GM12878 (cell line): ENCODE measurements at regions not wholly inside any gene's neighbourhood (a gene's known extent, or its start where the extent isn't known, plus 50 kb on each side); places are given as distances from the start of the nearest gene placed in this dataset.

Experiments
- ATAC-seq: fragments of 200-7000 bp; cut with Tn5 transposase; 3 replicates; pipeline ENCODE4 v1.9.1; 2020; ENCODE audit warnings: mild to moderate bottlenecking, moderate library complexity
- BruUV-seq: library from RNA; stranded (reverse); fragments of 400-500 nt; replicated peaks from 2 replicates; lab custom pipeline; 2021; lab: Mats Ljungman, UMichigan
- CTCF ChIA-PET: fragments of 300-600 bp; sonication (Branson Sonifier 250); formaldehyde crosslinking; extraction: SDS; loops from one replicate; lab custom pipeline; 2021; ENCODE audit warnings: inconsistent platforms; lab: Yijun Ruan, JAX
- POLR2A ChIA-PET: fragments of 350-600 bp; formaldehyde crosslinking; extraction: SDS; loops from one replicate; lab custom pipeline; 2021; ENCODE audit warnings: inconsistent platforms; lab: Charles Lee
- RAD21 ChIA-PET: fragments of 300-600 bp; sonication (Branson Sonifier 250); formaldehyde crosslinking; loops from one replicate; lab custom pipeline; 2023; ENCODE audit warnings: antibody characterized with exemption; ENCODE audit not compliant: unreplicated experiment; lab: Charles Lee
- SMC1A ChIA-PET: fragments of 300-600 bp; sonication (Branson Sonifier 250); formaldehyde crosslinking; loops from one replicate; lab custom pipeline; 2023; ENCODE audit not compliant: unreplicated experiment, uncharacterized antibody; lab: Charles Lee
- DNase-seq: peaks from one replicate; pipeline ENCODE4 v3.0.0-alpha.2; 2011; ENCODE audit warnings: low read depth, low spot score
- FAIRE-seq: peaks from 3 replicates; lab custom pipeline; 2011; peaks lifted over from hg19 to GRCh38; lab: Jason Lieb, UNC
- H2AFZ ChIP-seq: 2 replicates; pipeline ENCODE4 v1.6.0; 2011; ENCODE audit warnings: low read depth, low read length, control low read depth; ENCODE audit not compliant: control insufficient read depth
- H3K27ac ChIP-seq: 2 replicates; pipeline ENCODE4 v1.5.1; 2011; ENCODE audit warnings: control low read depth; ENCODE audit not compliant: control insufficient read depth, insufficient read depth
- H3K27me3 ChIP-seq, 2 experiments: replicated peaks in 1 of 2; 2 replicates each; pipeline versions ENCODE4 v1.6.0 to v1.6.1; 2011; ENCODE audit warnings: low read length in 1 of 2; ENCODE audit not compliant: control insufficient read depth in 2 of 2, insufficient read depth in 2 of 2
- H3K36me3 ChIP-seq, 2 experiments: 2 replicates each; pipeline ENCODE4 v1.5.1; 2011; ENCODE audit warnings: low read length in 1 of 2; ENCODE audit not compliant: control insufficient read depth in 2 of 2, insufficient read depth in 2 of 2
- H3K4me1 ChIP-seq: 2 replicates; pipeline ENCODE4 v1.6.1; 2011; ENCODE audit warnings: mild to moderate bottlenecking, low read length, moderate library complexity, mixed read lengths; ENCODE audit not compliant: control insufficient read depth, insufficient read depth
- H3K4me2 ChIP-seq: 2 replicates; pipeline ENCODE4 v1.6.0; 2011; ENCODE audit warnings: control low read depth; ENCODE audit not compliant: control insufficient read depth, insufficient read depth
- H3K4me3 ChIP-seq: fragments of 200-600 bp; sonication (generic); 2 replicates; pipeline ENCODE4 v1.5.1; 2016
- H3K79me2 ChIP-seq: 2 replicates; pipeline ENCODE4 v1.6.0; 2011; ENCODE audit warnings: low read length; ENCODE audit not compliant: control insufficient read depth, insufficient read depth
- H3K9ac ChIP-seq: 2 replicates; pipeline ENCODE4 v1.8.0; 2011; ENCODE audit warnings: low read length, control low read depth, mixed read lengths; ENCODE audit not compliant: control insufficient read depth, insufficient read depth
- H3K9me3 ChIP-seq: replicated peaks from 3 replicates; pipeline ENCODE4 v1.5.1; 2011; ENCODE audit warnings: mild to moderate bottlenecking, low read length; ENCODE audit not compliant: control insufficient read depth, insufficient read depth
- H4K20me1 ChIP-seq: 2 replicates; pipeline ENCODE4 v1.6.0; 2011; ENCODE audit not compliant: control insufficient read depth, insufficient read depth
- CEBPB ChIP-seq, 2 experiments: fragments of 150-350 bp in 1 of 2; IDR thresholded peaks; 2 replicates each; pipeline ENCODE4 v1.6.1; 2012 to 2014; ENCODE audit warnings: low read depth in 2 of 2, low read length in 2 of 2, borderline replicate concordance in 1 of 2, inconsistent platforms in 1 of 2
- CHD1 ChIP-seq: IDR thresholded peaks from 2 replicates; pipeline ENCODE4 v1.6.1; 2012; ENCODE audit warnings: low read depth, low read length, improper control_type of control experiment
- EED ChIP-seq: sonication (generic); IDR thresholded peaks from 2 replicates; pipeline ENCODE4 v1.6.1; 2016; ENCODE audit warnings: antibody characterized with exemption, low read depth
- HDAC6 ChIP-seq: fragments of 200-600 bp; sonication (generic); IDR thresholded peaks from one replicate; pipeline ENCODE4 v1.8.0; 2017; ENCODE audit warnings: antibody characterized with exemption; ENCODE audit not compliant: unreplicated experiment
- KDM1A ChIP-seq: fragments of 200-600 bp; sonication (generic); IDR thresholded peaks from 2 replicates; pipeline ENCODE4 v1.6.1; 2016; ENCODE audit warnings: borderline replicate concordance
- KLF5 ChIP-seq: fragments of 450-650 bp; IDR thresholded peaks from 2 replicates; pipeline ENCODE4 v1.6.1; 2014; ENCODE audit warnings: mild to moderate bottlenecking; ENCODE audit not compliant: partially characterized antibody
- MXI1 ChIP-seq: fragments of 150-350 bp; IDR thresholded peaks from 2 replicates; pipeline ENCODE4 v1.6.1; 2011; ENCODE audit warnings: low read depth, mild to moderate bottlenecking, inconsistent platforms, low read length, improper control_type of control experiment
- NFIC ChIP-seq: IDR thresholded peaks from 2 replicates; pipeline ENCODE4 v1.6.1; 2012; ENCODE audit warnings: low read depth, mild to moderate bottlenecking, inconsistent platforms, low read length, moderate library complexity
- PAX5 ChIP-seq: IDR thresholded peaks from 2 replicates; pipeline ENCODE4 v1.6.1; 2011; ENCODE audit warnings: low read depth, low read length, borderline replicate concordance
- PAX8 ChIP-seq: fragments of 450-650 bp; IDR thresholded peaks from 2 replicates; pipeline ENCODE4 v1.6.1; 2017; ENCODE audit warnings: mild to moderate bottlenecking, moderate library complexity
- RBBP5 ChIP-seq: fragments of 200-600 bp; sonication (generic); conservative IDR thresholded peaks from 2 replicates; pipeline ENCODE4 v1.6.1; 2016
- SIN3A ChIP-seq: IDR thresholded peaks from 2 replicates; pipeline ENCODE4 v1.6.1; 2012; ENCODE audit warnings: low read depth, low read length, improper control_type of control experiment
- SMC3 ChIP-seq: IDR thresholded peaks from 2 replicates; pipeline ENCODE4 v1.6.1; 2011; ENCODE audit warnings: low read length, improper control_type of control experiment, borderline replicate concordance
- STAT3 ChIP-seq: IDR thresholded peaks from 2 replicates; pipeline ENCODE4 v1.6.1; 2011; ENCODE audit warnings: low read depth, low read length, improper control_type of control experiment
- TAF1 ChIP-seq: IDR thresholded peaks from 2 replicates; pipeline ENCODE4 v1.6.1; 2011; ENCODE audit warnings: mild to moderate bottlenecking, low read depth, low read length, borderline replicate concordance
- ZBED1 ChIP-seq: IDR thresholded peaks from 2 replicates; pipeline ENCODE4 v1.6.1; 2016; ENCODE audit warnings: borderline replicate concordance
- ZBTB33 ChIP-seq: fragments of 450-650 bp; IDR thresholded peaks from 2 replicates; pipeline ENCODE4 v1.6.1; 2017; ENCODE audit warnings: mild to moderate bottlenecking
- WGBS: methylation state at CpG from one replicate; pipeline ENCODE4 v1.1.6; 2016; ENCODE audit warnings: low lambda C conversion rate; ENCODE audit not compliant: insufficient replicate concordance, insufficient coverage; ENCODE audit errors: missing lambda C conversion rate; 5-methylcytosine and 5-hydroxymethylcytosine counted together
- in situ Hi-C: fragments of 300-500 bp; cut with MboI; formaldehyde crosslinking; loops from 9 replicates; pipeline ENCODE4 v1.14.3; 2018; ENCODE audit warnings: mixed read lengths
- intact Hi-C: fragments of 100-400 bp; cut with micrococcal nuclease; formaldehyde crosslinking; loops from one replicate; pipeline ENCODE4 v1.14.2; 2022; ENCODE audit not compliant: unreplicated experiment
- TF ChIP-seq, protein P1 (sequence below): fragments of 450-650 bp; IDR thresholded peaks from 2 replicates; pipeline ENCODE4 v1.6.1; 2017; ENCODE audit warnings: borderline replicate concordance

GRCh38 chr5:89673019-89673418 is 736.5 kb downstream of the CETN3 start:
- H3K4me2 ChIP-seq = no peak overlapping the region
- H3K36me3 ChIP-seq = no peaks in the 10 kb centered on the region
- FAIRE-seq = no peak
- intact Hi-C loops (no loop called here), in situ Hi-C loops (no loop called here)
- H3K9me3 ChIP-seq = no peaks in the 10 kb centered on the region; the same call in 2 of the 3 replicates
- H3K4me1 ChIP-seq = no peaks in the 10 kb centered on the region
- no peaks in the 10 kb centered on the region for H3K27me3 ChIP-seq
- no peak for TF ChIP-seq HDAC6
- no peak for TF ChIP-seq CHD1
- no peak for TF ChIP-seq TAF1
- TF ChIP-seq ZBED1 = no peak
- TF ChIP-seq SIN3A = no peak
- no peak for TF ChIP-seq SMC3
- TF ChIP-seq EED = no peak
- ATAC-seq = no peak
- ChIA-PET RAD21 (no interaction called here), SMC1A (no interaction called here), CTCF (no interaction called here), POLR2A (interaction anchor here (0.5 to 0.7 kb wide), 2 partner anchors 12 to 521 kb away, joined by 4 read pairs; no protein-coding TSS in a partner anchor)
- no peak overlapping the region for H3K9ac ChIP-seq
- no peaks in the 10 kb centered on the region for H3K79me2 ChIP-seq
- 92% methylated on average over 1 of the region's 1 CpG for WGBS
- H4K20me1 ChIP-seq = no peaks in the 10 kb centered on the region
- no peak overlapping the region for H2AFZ ChIP-seq
- no peak overlapping the region for H3K4me3 ChIP-seq
- no peak for DNase-seq
- BruUV-seq = no TSS peak
- no peak overlapping the region for H3K27ac ChIP-seq

DNA sequence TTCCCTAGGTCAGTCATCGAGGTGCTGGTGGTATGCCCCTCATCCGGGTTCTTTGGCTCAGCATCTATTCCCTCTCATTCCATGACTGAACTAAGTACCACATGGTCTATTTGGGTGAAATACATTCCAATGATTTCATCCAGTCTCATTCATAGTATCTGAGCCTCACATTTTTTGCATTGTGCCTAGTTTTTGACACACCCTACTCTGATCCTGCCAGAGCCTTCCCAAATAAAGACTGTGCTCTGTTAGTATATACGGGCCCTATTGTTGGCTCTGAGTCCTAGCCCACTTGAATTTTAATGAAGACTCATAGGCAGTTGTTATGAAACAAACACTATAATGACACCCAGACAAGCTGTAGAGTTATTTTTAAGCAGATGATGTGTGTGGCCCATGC is 740.7 kb downstream of the CETN3 start:
- no peak overlapping the region for H3K27ac ChIP-seq
- no peak overlapping the region for H3K9ac ChIP-seq
- H3K9me3 ChIP-seq = peaks cover 2% of the 10 kb centered on the region; the same call in 2 of the 3 replicates
- no peak for FAIRE-seq
- ChIA-PET SMC1A (no interaction called here), RAD21 (no interaction called here), CTCF (no interaction called here), POLR2A (no interaction called here)
- in situ Hi-C loops (no loop called here), intact Hi-C loops (no loop called here)
- ATAC-seq = no peak
- H3K4me2 ChIP-seq = no peak overlapping the region
- H3K36me3 ChIP-seq = no peaks in the 10 kb centered on the region
- BruUV-seq = no TSS peak
- H3K4me1 ChIP-seq = no peaks in the 10 kb centered on the region
- WGBS = 82% methylated on average over 3 of the region's 3 CpGs
- no peak overlapping the region for H3K4me3 ChIP-seq
- no peaks in the 10 kb centered on the region for H3K27me3 ChIP-seq
- no peaks in the 10 kb centered on the region for H3K79me2 ChIP-seq
- DNase-seq = no peak
- H2AFZ ChIP-seq = no peak overlapping the region
- no peaks in the 10 kb centered on the region for H4K20me1 ChIP-seq
- TF ChIP-seq PAX5 (no peak), PAX8 (no peak), NFIC (no peak), SIN3A (no peak), STAT3 (no peak), KDM1A (no peak), MXI1 (no peak), ZBTB33 (no peak), KLF5 (no peak), RBBP5 (no peak), CEBPB (IDR thresholded peaks at IDR 0.05; ENCODE audit: borderline replicate concordance in 1 of 2, low read depth in 2 of 2, low read length in 2 of 2) (no peak), HDAC6 (no peak)
- TF ChIP-seq, protein P1, sequence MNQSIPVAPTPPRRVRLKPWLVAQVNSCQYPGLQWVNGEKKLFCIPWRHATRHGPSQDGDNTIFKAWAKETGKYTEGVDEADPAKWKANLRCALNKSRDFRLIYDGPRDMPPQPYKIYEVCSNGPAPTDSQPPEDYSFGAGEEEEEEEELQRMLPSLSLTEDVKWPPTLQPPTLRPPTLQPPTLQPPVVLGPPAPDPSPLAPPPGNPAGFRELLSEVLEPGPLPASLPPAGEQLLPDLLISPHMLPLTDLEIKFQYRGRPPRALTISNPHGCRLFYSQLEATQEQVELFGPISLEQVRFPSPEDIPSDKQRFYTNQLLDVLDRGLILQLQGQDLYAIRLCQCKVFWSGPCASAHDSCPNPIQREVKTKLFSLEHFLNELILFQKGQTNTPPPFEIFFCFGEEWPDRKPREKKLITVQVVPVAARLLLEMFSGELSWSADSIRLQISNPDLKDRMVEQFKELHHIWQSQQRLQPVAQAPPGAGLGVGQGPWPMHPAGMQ = no peak
